ENCODE measurements at regions not wholly inside any gene's neighbourhood (a gene's known extent, or its start where the extent isn't known, plus 50 kb on each side); places are given as distances from the start of the nearest gene placed in this dataset.

DNA sequence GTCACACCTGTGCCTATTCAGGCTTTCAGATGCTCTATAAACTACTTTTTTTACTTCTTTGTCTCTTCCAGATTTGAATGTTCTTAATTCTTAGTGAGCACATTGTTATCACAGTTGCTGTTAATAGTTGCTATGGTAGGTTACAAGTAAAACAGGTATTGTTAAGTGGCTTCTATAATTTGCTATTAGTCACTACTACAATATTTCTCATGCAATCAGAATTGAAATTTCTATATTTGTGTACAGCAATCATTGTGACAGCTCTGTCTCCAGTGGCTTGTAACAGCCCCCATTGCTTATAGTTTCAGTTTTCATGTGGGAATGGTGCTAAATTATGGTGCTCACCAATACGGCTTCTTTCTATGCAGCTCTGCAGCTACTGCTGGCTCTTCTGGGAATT, 318.4 kb upstream of the GOLIM4 start:
- H4K20me1 ChIP-seq (ENCODE audit: insufficient read depth, low read length), result no peaks in the 10 kb centered on the region
- H3K27me3 ChIP-seq (replicated peaks; ENCODE audit: insufficient read depth, low read length), result no peaks in the 10 kb centered on the region
- no peak overlapping the region for H2AFZ ChIP-seq (ENCODE audit: low read length)
- H3F3A ChIP-seq (ENCODE audit: insufficient read depth, low read length), result no peaks in the 10 kb centered on the region
- no peaks in the 10 kb centered on the region for H3K36me3 ChIP-seq (replicated peaks; ENCODE audit: insufficient read depth, low read length)
- no peaks in the 10 kb centered on the region for H3K9me2 ChIP-seq (replicated peaks; ENCODE audit: insufficient read depth, low read length)
- no peaks in the 10 kb centered on the region for H3K79me2 ChIP-seq (ENCODE audit: low read length)
- no peak overlapping the region for H3K27ac ChIP-seq (ENCODE audit: low read length)
- H3K4me2 ChIP-seq (ENCODE audit: low read depth, low read length), result no peak overlapping the region
- no peak overlapping the region for H3K9ac ChIP-seq (ENCODE audit: low read length)
- TF ChIP-seq, protein P1, sequence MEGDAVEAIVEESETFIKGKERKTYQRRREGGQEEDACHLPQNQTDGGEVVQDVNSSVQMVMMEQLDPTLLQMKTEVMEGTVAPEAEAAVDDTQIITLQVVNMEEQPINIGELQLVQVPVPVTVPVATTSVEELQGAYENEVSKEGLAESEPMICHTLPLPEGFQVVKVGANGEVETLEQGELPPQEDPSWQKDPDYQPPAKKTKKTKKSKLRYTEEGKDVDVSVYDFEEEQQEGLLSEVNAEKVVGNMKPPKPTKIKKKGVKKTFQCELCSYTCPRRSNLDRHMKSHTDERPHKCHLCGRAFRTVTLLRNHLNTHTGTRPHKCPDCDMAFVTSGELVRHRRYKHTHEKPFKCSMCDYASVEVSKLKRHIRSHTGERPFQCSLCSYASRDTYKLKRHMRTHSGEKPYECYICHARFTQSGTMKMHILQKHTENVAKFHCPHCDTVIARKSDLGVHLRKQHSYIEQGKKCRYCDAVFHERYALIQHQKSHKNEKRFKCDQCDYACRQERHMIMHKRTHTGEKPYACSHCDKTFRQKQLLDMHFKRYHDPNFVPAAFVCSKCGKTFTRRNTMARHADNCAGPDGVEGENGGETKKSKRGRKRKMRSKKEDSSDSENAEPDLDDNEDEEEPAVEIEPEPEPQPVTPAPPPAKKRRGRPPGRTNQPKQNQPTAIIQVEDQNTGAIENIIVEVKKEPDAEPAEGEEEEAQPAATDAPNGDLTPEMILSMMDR (IDR thresholded peaks at IDR 0.05; ENCODE audit: low read length), result no peak
- no peak for TF ChIP-seq EZH2phosphoT487 (IDR thresholded peaks at IDR 0.05; ENCODE audit: low read length)
- no peak for TF ChIP-seq EZH2 (optimal IDR thresholded peaks at IDR 0.05; ENCODE audit: low read depth, low read length)
- H3K4me1 ChIP-seq (ENCODE audit: low read length), result no peaks in the 10 kb centered on the region
- no peaks in the 10 kb centered on the region for H3K9me3 ChIP-seq (replicated peaks; ENCODE audit: insufficient read depth, low read length)
- DNase-seq, result no peak
- H3K4me3 ChIP-seq (ENCODE audit: low read length), result no peak overlapping the region

DNA sequence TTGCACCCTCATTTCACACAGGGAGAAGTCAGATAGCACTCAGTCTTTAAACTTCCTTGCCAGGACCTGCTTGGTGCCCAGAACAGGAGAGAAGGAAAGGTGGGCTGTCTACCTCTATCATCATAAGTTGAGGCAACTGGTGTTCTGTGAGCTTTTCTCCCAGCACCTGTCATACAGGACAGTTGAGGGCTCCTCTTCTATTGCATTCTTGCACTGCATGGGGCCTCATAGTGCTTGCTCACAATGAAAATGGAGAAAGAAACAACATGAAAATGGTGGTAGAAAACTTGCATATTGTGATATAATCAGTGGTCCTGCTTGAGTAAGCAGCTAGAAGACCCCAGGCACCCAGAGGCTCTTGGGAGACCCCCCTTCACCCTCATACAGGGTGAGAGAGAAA, 311.7 kb upstream of the GOLIM4 start:
- H3K9me2 ChIP-seq (replicated peaks; ENCODE audit: insufficient read depth, low read length), result no peaks in the 10 kb centered on the region
- no peak for DNase-seq
- H3K4me3 ChIP-seq (ENCODE audit: low read length), result no peak overlapping the region
- no peaks in the 10 kb centered on the region for H3F3A ChIP-seq (ENCODE audit: insufficient read depth, low read length)
- H3K36me3 ChIP-seq (replicated peaks; ENCODE audit: insufficient read depth, low read length), result no peaks in the 10 kb centered on the region
- H2AFZ ChIP-seq (ENCODE audit: low read length), result no peak overlapping the region
- no peaks in the 10 kb centered on the region for H3K79me2 ChIP-seq (ENCODE audit: low read length)
- no peaks in the 10 kb centered on the region for H4K20me1 ChIP-seq (ENCODE audit: insufficient read depth, low read length)
- no peak overlapping the region for H3K9ac ChIP-seq (ENCODE audit: low read length)
- H3K27me3 ChIP-seq (replicated peaks; ENCODE audit: insufficient read depth, low read length), result no peaks in the 10 kb centered on the region
- no peaks in the 10 kb centered on the region; the same call in 1 of the 2 replicates for H3K9me3 ChIP-seq (replicated peaks; ENCODE audit: insufficient read depth, low read length)
- TF ChIP-seq EZH2 (optimal IDR thresholded peaks at IDR 0.05; ENCODE audit: low read depth, low read length) (no peak), EZH2phosphoT487 (IDR thresholded peaks at IDR 0.05; ENCODE audit: low read length) (no peak)
- TF ChIP-seq, protein P1 (IDR thresholded peaks at IDR 0.05; ENCODE audit: low read length), result no peak
- no peak overlapping the region for H3K4me2 ChIP-seq (ENCODE audit: low read depth, low read length)
- H3K4me1 ChIP-seq (ENCODE audit: low read length), result no peaks in the 10 kb centered on the region
- no peak overlapping the region for H3K27ac ChIP-seq (ENCODE audit: low read length)

DNA sequence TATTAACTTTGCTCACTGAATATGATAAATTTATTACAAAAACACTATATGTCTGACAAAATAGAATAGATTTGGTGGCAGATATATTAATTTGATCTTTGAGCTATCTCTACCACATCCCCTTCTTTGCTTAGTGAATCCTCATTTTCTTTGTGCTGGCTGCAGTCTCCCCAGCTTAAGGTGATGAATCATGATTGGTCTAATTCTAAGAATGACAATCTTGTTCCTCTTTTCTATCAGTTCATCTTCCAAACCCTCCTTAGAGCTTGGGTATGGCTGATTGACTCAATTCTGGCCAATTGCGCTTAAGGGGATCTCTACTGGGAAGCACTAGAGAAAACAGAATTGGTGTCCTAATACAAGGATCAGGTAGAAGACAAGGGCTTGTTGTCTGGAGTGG, 309.6 kb upstream of the GOLIM4 start:
- H3K4me3 ChIP-seq (ENCODE audit: low read length), result no peak overlapping the region
- no peak overlapping the region for H3K9ac ChIP-seq (ENCODE audit: low read length)
- H4K20me1 ChIP-seq (ENCODE audit: insufficient read depth, low read length), result no peaks in the 10 kb centered on the region
- TF ChIP-seq EZH2 (optimal IDR thresholded peaks at IDR 0.05; ENCODE audit: low read depth, low read length) (no peak), EZH2phosphoT487 (IDR thresholded peaks at IDR 0.05; ENCODE audit: low read length) (no peak)
- TF ChIP-seq, protein P1 (IDR thresholded peaks at IDR 0.05; ENCODE audit: low read length), result no peak
- H3K4me1 ChIP-seq (ENCODE audit: low read length), result no peaks in the 10 kb centered on the region
- H3F3A ChIP-seq (ENCODE audit: insufficient read depth, low read length), result no peaks in the 10 kb centered on the region
- H3K27me3 ChIP-seq (replicated peaks; ENCODE audit: insufficient read depth, low read length), result no peaks in the 10 kb centered on the region
- no peaks in the 10 kb centered on the region for H3K36me3 ChIP-seq (replicated peaks; ENCODE audit: insufficient read depth, low read length)
- no peaks in the 10 kb centered on the region for H3K79me2 ChIP-seq (ENCODE audit: low read length)
- no peaks in the 10 kb centered on the region; the same call in 1 of the 2 replicates for H3K9me3 ChIP-seq (replicated peaks; ENCODE audit: insufficient read depth, low read length)
- no peak overlapping the region for H3K4me2 ChIP-seq (ENCODE audit: low read depth, low read length)
- H2AFZ ChIP-seq (ENCODE audit: low read length), result no peak overlapping the region
- H3K27ac ChIP-seq (ENCODE audit: low read length), result no peak overlapping the region
- no peak for DNase-seq
- no peaks in the 10 kb centered on the region for H3K9me2 ChIP-seq (replicated peaks; ENCODE audit: insufficient read depth, low read length)

Data from MM.1S (cell line).